ENCODE measurements at regions not wholly inside any gene's neighbourhood (a gene's known extent, or its start where the extent isn't known, plus 50 kb on each side); places are given as distances from the start of the nearest gene placed in this dataset.
"Not testable (repeated sequence)": the region's sequence is repeated elsewhere in the genome, so short reads cannot be mapped to it uniquely, and the experiment has no call there.

- no peak for DNase-seq (ENCODE audit: low read depth, low spot score)
Observed at GRCh38 chr1:213531369-213532310, 456.1 kb upstream of the PROX1 start.

GRCh38 chr1:213533125-213533524 lies 454.6 kb upstream of the PROX1 start:
- DNase-seq (ENCODE audit: low read depth, low spot score) = no peak

GRCh38 chr1:213535679-213536078 lies 452.1 kb upstream of the PROX1 start:
- DNase-seq (ENCODE audit: low read depth, low spot score) = no peak

GRCh38 chr1:213538251-213538650 lies 449.5 kb upstream of the PROX1 start:
- DNase-seq (ENCODE audit: low read depth, low spot score) = no peak

GRCh38 chr1:213539464-213539863 lies 448.3 kb upstream of the PROX1 start:
- no peak for DNase-seq (ENCODE audit: low read depth, low spot score)

GRCh38 chr1:213541641-213542040 lies 446.1 kb upstream of the PROX1 start:
- DNase-seq (ENCODE audit: low read depth, low spot score) = no peak

GRCh38 chr1:213545181-213545580 lies 442.6 kb upstream of the PROX1 start:
- DNase-seq (ENCODE audit: low read depth, low spot score) = not testable (repeated sequence)

- no peak for DNase-seq (ENCODE audit: low read depth, low spot score)
Observed at GRCh38 chr1:213549982-213550381, 437.8 kb upstream of the PROX1 start.

GRCh38 chr1:213550804-213551203 lies 437.0 kb upstream of the PROX1 start:
- no peak for DNase-seq (ENCODE audit: low read depth, low spot score)

- DNase-seq (ENCODE audit: low read depth, low spot score) = no peak
Observed at GRCh38 chr1:213552045-213552444, 435.7 kb upstream of the PROX1 start.

GRCh38 chr1:213560226-213560625 lies 427.5 kb upstream of the PROX1 start:
- no peak for DNase-seq (ENCODE audit: low read depth, low spot score)

- DNase-seq (ENCODE audit: low read depth, low spot score) = no peak
Observed at GRCh38 chr1:213561870-213562269, 425.9 kb upstream of the PROX1 start.

- DNase-seq (ENCODE audit: low read depth, low spot score) = peak; percentile 45
Observed at GRCh38 chr1:213564215-213564659, 423.5 kb upstream of the PROX1 start.

- DNase-seq (ENCODE audit: low read depth, low spot score) = no peak
Observed at GRCh38 chr1:213568929-213569815, 418.6 kb upstream of the PROX1 start.

GRCh38 chr1:213569816-213570150 lies 418.0 kb upstream of the PROX1 start:
- no peak for DNase-seq (ENCODE audit: low read depth, low spot score)

- no peak for DNase-seq (ENCODE audit: low read depth, low spot score)
Observed at GRCh38 chr1:213570487-213570886, 417.3 kb upstream of the PROX1 start.

GRCh38 chr1:213571419-213571818 lies 416.4 kb upstream of the PROX1 start:
- no peak for DNase-seq (ENCODE audit: low read depth, low spot score)

- DNase-seq (ENCODE audit: low read depth, low spot score) = no peak
Observed at GRCh38 chr1:213571843-213572242, 415.9 kb upstream of the PROX1 start.

GRCh38 chr1:213572912-213573647 lies 414.7 kb upstream of the PROX1 start:
- DNase-seq (ENCODE audit: low read depth, low spot score) = no peak

GRCh38 chr1:213573648-213574009 lies 414.1 kb upstream of the PROX1 start:
- DNase-seq (ENCODE audit: low read depth, low spot score) = no peak

GRCh38 chr1:213582976-213583567 lies 404.7 kb upstream of the PROX1 start:
- DNase-seq (ENCODE audit: low read depth, low spot score) = no peak
